B cell (primary cell): ENCODE measurements at regions not wholly inside any gene's neighbourhood (a gene's known extent, or its start where the extent isn't known, plus 50 kb on each side); places are given as distances from the start of the nearest gene placed in this dataset.

ENCODE experiments used
- ATAC-seq: fragments of 200-7000 bp; cut with Tn5 transposase; one replicate; pipeline ENCODE4 v1.10.0; 2021; ENCODE audit warnings: low read depth, mild to moderate bottlenecking, moderate number of reproducible peaks, moderate library complexity
- CTCF ChIA-PET: fragments of 350-600 bp; sonication (Branson Sonifier 250); formaldehyde crosslinking; loops from one replicate; lab custom pipeline; 2021; ENCODE audit warnings: antibody characterized with exemption, inconsistent platforms; lab: Charles Lee
- POLR2A ChIA-PET: fragments of 350-600 bp; sonication (Branson Sonifier 250); formaldehyde crosslinking; loops from one replicate; lab custom pipeline; 2021; ENCODE audit warnings: antibody characterized with exemption; lab: Charles Lee
- DNase-seq: peaks from one replicate; pipeline ENCODE4 v3.0.0; 2013
- H2AFZ ChIP-seq: 2 replicates; pipeline ENCODE4 v1.6.1; 2012; ENCODE audit warnings: mild to moderate bottlenecking, low read depth, low read length; ENCODE audit not compliant: insufficient read depth, poor library complexity, severe bottlenecking
- H3K27ac ChIP-seq, 2 donors: 1 replicate in 1 of 2; 2 replicates in 1 of 2; pipeline ENCODE4 v1.5.1; 2012 to 2013; ENCODE audit warnings: low read length in 2 of 2, mild to moderate bottlenecking in 2 of 2, moderate library complexity in 1 of 2
- H3K27me3 ChIP-seq, 4 experiments: fragments of 200-600 bp in 1 of 4; sonication (generic) in 1 of 4; replicated peaks in 1 of 4; 1 replicate in 2 of 4; 2 replicates in 2 of 4; pipeline versions ENCODE4 v1.6.1 to v1.7.0; 2013 to 2016; ENCODE audit warnings: low read length in 3 of 4, mild to moderate bottlenecking in 2 of 4, mixed read lengths in 1 of 4, moderate library complexity in 1 of 4; ENCODE audit not compliant: insufficient read depth in 4 of 4, control insufficient read depth in 3 of 4; ENCODE audit errors: control extremely low read depth in 1 of 4
- H3K36me3 ChIP-seq, 2 experiments: replicated peaks in 1 of 2; 1 replicate in 1 of 2; 2 replicates in 1 of 2; pipeline versions ENCODE4 v1.6.1 to v1.7.1; 2013; ENCODE audit warnings: low read length in 1 of 2; ENCODE audit not compliant: insufficient read depth in 2 of 2, control insufficient read depth in 1 of 2; ENCODE audit errors: control extremely low read depth in 1 of 2, extremely low read depth in 1 of 2
- H3K4me1 ChIP-seq, 2 donors: fragments of 200-600 bp in 1 of 2; sonication (generic) in 1 of 2; 1 replicate in 1 of 2; 2 replicates in 1 of 2; pipeline versions ENCODE4 v1.5.1 to v1.6.1; 2013 to 2017; ENCODE audit warnings: low read length in 2 of 2; ENCODE audit not compliant: control insufficient read depth in 2 of 2, insufficient read depth in 2 of 2
- H3K4me2 ChIP-seq: replicated peaks from 2 replicates; pipeline ENCODE3; 2012; ENCODE audit warnings: mild to moderate bottlenecking, low read depth, low read length; ENCODE audit not compliant: poor library complexity, severe bottlenecking
- H3K4me3 ChIP-seq, 5 experiments: fragments of 200-600 bp in 1 of 5; sonication (generic) in 1 of 5; 1 replicate in 3 of 5; 2 replicates in 2 of 5; pipeline versions ENCODE4 v1.5.1 to v1.7.0; 2011 to 2016; ENCODE audit warnings: low read length in 4 of 5, mild to moderate bottlenecking in 4 of 5, low read depth in 2 of 5, control low read depth in 1 of 5, moderate library complexity in 1 of 5; ENCODE audit not compliant: insufficient read depth in 1 of 5; ENCODE audit errors: control extremely low read depth in 1 of 5, extremely low read depth in 1 of 5
- H3K79me2 ChIP-seq: fragments of 200-600 bp; sonication (generic); one replicate; pipeline ENCODE4 v1.6.0; 2016; ENCODE audit warnings: low read length; ENCODE audit not compliant: control insufficient read depth, insufficient read depth
- H3K9ac ChIP-seq: fragments of 200-600 bp; sonication (generic); 2 replicates; pipeline ENCODE4 v1.6.1; 2017; ENCODE audit warnings: mild to moderate bottlenecking, low read length, moderate library complexity
- H3K9me3 ChIP-seq, 3 donors: one replicate each; pipeline versions ENCODE4 v1.6.1 to v1.7.1; 2013; ENCODE audit warnings: low read length in 2 of 3; ENCODE audit not compliant: control insufficient read depth in 2 of 3, insufficient read depth in 1 of 3; ENCODE audit errors: control extremely low read depth in 1 of 3
- H4K20me1 ChIP-seq: 2 replicates; pipeline ENCODE4 v1.6.0; 2012; ENCODE audit warnings: mild to moderate bottlenecking, low read length; ENCODE audit not compliant: insufficient read depth, control insufficient read depth, poor library complexity, severe bottlenecking
- H3K27ac Mint-ChIP-seq: one replicate; pipeline ENCODE4 v1.8.0; 2021; ENCODE audit warnings: mixed read lengths
- H3K27me3 Mint-ChIP-seq: one replicate; pipeline ENCODE4 v1.8.0; 2021; ENCODE audit warnings: mixed read lengths
- H3K4me1 Mint-ChIP-seq: one replicate; pipeline ENCODE4 v1.8.0; 2021; ENCODE audit warnings: mixed read lengths
- H3K4me3 Mint-ChIP-seq: one replicate; pipeline ENCODE4 v1.8.0; 2021; ENCODE audit warnings: mixed read lengths
- H3K9me3 Mint-ChIP-seq: one replicate; pipeline ENCODE4 v1.8.0; 2022; ENCODE audit warnings: mixed read lengths; ENCODE audit not compliant: insufficient read depth
- EZH2 ChIP-seq: IDR thresholded peaks from 2 replicates; pipeline ENCODE4 v1.6.1; 2012; ENCODE audit warnings: borderline replicate concordance, low read depth, mild to moderate bottlenecking, moderate library complexity, low read length; ENCODE audit not compliant: insufficient read depth, poor library complexity, severe bottlenecking
- WGBS: methylation state at CpG from one replicate; pipeline ENCODE4 v1.1.5; 2013; ENCODE audit warnings: missing lambda C conversion rate; ENCODE audit not compliant: insufficient coverage; 5-methylcytosine and 5-hydroxymethylcytosine counted together
- intact Hi-C: fragments of 100-400 bp; cut with micrococcal nuclease; formaldehyde crosslinking; loops from one replicate; pipeline ENCODE4 v1.10.0; 2022
- TF ChIP-seq, protein P1 (sequence below): fragments of 200-600 bp; IDR thresholded peaks from one replicate; pipeline ENCODE4 v1.8.0; 2022; ENCODE audit warnings: antibody characterized with exemption, mild to moderate bottlenecking

DNA sequence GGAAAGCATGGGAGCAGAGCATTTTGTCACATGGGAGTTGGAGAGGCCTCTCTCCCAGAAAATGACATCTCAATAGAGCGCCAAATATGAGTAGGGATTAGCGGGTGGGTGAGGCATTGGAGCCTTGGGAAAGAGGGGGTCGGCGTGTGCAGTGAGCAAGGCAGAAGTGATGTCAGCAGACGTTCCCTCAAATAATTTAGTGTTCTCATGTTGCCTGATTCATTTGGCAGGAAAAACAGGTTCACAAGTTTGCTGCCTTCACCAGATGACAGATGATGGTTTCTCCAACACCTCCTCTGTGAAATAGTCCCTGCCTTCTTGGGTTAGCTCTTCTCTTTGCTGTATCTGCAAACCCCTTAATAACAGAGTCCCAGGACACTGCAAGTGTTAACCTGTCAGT is 118.5 kb upstream of the ARHGAP20 start:
- Histone ChIP-seq H4K20me1 (no peaks in the 10 kb centered on the region), H3K9ac (no peak overlapping the region), H3K4me1 (no peaks in the 10 kb centered on the region), H3K27ac (no peak overlapping the region), H2AFZ (no peak overlapping the region), H3K9me3 (peaks cover 0 to 2% (median 0%) of the 10 kb centered on the region in 3 donors), H3K27me3 (no peaks in the 10 kb centered on the region), H3K4me2 (no peak overlapping the region), H3K36me3 (no peaks in the 10 kb centered on the region), H3K79me2 (no peaks in the 10 kb centered on the region), H3K4me3 (no peak overlapping the region)
- ATAC-seq, result no peak
- no peak for TF ChIP-seq EZH2
- TF ChIP-seq, protein P1, sequence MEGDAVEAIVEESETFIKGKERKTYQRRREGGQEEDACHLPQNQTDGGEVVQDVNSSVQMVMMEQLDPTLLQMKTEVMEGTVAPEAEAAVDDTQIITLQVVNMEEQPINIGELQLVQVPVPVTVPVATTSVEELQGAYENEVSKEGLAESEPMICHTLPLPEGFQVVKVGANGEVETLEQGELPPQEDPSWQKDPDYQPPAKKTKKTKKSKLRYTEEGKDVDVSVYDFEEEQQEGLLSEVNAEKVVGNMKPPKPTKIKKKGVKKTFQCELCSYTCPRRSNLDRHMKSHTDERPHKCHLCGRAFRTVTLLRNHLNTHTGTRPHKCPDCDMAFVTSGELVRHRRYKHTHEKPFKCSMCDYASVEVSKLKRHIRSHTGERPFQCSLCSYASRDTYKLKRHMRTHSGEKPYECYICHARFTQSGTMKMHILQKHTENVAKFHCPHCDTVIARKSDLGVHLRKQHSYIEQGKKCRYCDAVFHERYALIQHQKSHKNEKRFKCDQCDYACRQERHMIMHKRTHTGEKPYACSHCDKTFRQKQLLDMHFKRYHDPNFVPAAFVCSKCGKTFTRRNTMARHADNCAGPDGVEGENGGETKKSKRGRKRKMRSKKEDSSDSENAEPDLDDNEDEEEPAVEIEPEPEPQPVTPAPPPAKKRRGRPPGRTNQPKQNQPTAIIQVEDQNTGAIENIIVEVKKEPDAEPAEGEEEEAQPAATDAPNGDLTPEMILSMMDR, result no peak
- peaks cover 4% of the 10 kb centered on the region for H3K27me3 Mint-ChIP-seq
- intact Hi-C loops, result no loop called here
- 89% methylated on average over 3 of the region's 5 CpGs for WGBS
- DNase-seq, result no peak
- H3K9me3 Mint-ChIP-seq, result no peaks in the 10 kb centered on the region
- H3K4me1 Mint-ChIP-seq, result no peaks in the 10 kb centered on the region
- ChIA-PET POLR2A (no interaction called here), CTCF (no interaction called here)
- no peak overlapping the region for H3K27ac Mint-ChIP-seq
- H3K4me3 Mint-ChIP-seq, result no peak overlapping the region

DNA sequence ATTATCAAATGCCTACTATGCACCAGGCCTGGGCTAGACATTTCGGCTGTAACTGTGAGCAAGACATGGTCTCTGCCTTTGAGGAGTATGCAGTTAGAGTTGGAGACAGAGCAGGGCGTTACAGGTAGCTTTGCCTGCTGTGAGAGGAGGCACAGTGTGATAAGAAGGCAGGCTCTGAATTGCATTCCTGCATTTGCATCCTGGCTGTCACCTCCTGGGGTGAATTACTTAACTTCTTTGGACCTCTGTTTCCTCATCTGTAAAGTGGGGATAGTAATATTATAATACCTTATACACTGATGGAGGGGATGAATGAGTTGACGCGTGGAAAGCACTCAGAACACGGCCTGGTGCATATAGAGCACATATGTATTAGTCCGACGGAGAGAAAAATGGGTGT is 118.1 kb upstream of the ARHGAP20 start:
- Histone ChIP-seq H3K4me2 (no peak overlapping the region), H3K27me3 (no peaks in the 10 kb centered on the region), H3K4me1 (no peaks in the 10 kb centered on the region), H2AFZ (no peak overlapping the region), H3K9ac (no peak overlapping the region), H3K79me2 (no peaks in the 10 kb centered on the region), H3K9me3 (peaks cover 0 to 2% (median 0%) of the 10 kb centered on the region in 3 donors), H3K36me3 (no peaks in the 10 kb centered on the region), H3K27ac (no peak overlapping the region), H4K20me1 (no peaks in the 10 kb centered on the region), H3K4me3 (no peak overlapping the region)
- TF ChIP-seq EZH2, result no peak
- TF ChIP-seq, protein P1, result no peak
- no peak overlapping the region for H3K4me3 Mint-ChIP-seq
- 83% methylated on average over 4 of the region's 7 CpGs for WGBS
- H3K9me3 Mint-ChIP-seq, result no peaks in the 10 kb centered on the region
- POLR2A ChIA-PET, result no interaction called here
- CTCF ChIA-PET, result no interaction called here
- H3K27ac Mint-ChIP-seq, result no peak overlapping the region
- H3K4me1 Mint-ChIP-seq, result peaks cover 2% of the 10 kb centered on the region
- no peak for ATAC-seq
- intact Hi-C loops, result no loop called here
- no peak for DNase-seq
- H3K27me3 Mint-ChIP-seq, result peaks cover 4% of the 10 kb centered on the region
